B cell (primary cell): ENCODE measurements at regions not wholly inside any gene's neighbourhood (a gene's known extent, or its start where the extent isn't known, plus 50 kb on each side); places are given as distances from the start of the nearest gene placed in this dataset.

Source experiments
- EZH2 ChIP-seq: IDR thresholded peaks from 2 replicates; pipeline ENCODE4 v1.6.1; 2012; ENCODE audit warnings: borderline replicate concordance, low read depth, mild to moderate bottlenecking, moderate library complexity, low read length; ENCODE audit not compliant: insufficient read depth, poor library complexity, severe bottlenecking
- TF ChIP-seq, protein P1 (sequence below): fragments of 200-600 bp; IDR thresholded peaks from one replicate; pipeline ENCODE4 v1.8.0; 2022; ENCODE audit warnings: antibody characterized with exemption, mild to moderate bottlenecking

DNA sequence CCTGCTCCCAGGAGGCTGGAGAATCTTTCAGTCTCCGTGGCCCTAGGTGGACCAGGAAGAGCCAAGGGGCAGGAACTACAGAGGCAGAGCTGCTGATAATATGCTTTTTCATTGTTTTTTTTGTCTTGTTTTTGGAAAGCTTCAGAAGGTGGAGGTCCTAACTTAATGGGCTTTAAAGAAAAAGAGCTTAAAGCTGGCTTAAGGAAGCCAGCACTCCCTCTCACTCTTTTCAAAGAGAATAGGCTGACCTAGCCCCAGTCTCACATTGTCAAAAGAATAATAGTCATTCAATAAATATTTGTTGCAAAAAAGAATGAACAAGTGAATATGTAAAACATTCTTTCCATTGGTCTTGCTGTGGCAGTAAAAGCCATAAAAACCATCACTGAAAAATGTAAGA is 61.0 kb upstream of the RRP15 start:
- TF ChIP-seq, protein P1, sequence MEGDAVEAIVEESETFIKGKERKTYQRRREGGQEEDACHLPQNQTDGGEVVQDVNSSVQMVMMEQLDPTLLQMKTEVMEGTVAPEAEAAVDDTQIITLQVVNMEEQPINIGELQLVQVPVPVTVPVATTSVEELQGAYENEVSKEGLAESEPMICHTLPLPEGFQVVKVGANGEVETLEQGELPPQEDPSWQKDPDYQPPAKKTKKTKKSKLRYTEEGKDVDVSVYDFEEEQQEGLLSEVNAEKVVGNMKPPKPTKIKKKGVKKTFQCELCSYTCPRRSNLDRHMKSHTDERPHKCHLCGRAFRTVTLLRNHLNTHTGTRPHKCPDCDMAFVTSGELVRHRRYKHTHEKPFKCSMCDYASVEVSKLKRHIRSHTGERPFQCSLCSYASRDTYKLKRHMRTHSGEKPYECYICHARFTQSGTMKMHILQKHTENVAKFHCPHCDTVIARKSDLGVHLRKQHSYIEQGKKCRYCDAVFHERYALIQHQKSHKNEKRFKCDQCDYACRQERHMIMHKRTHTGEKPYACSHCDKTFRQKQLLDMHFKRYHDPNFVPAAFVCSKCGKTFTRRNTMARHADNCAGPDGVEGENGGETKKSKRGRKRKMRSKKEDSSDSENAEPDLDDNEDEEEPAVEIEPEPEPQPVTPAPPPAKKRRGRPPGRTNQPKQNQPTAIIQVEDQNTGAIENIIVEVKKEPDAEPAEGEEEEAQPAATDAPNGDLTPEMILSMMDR = no peak
- TF ChIP-seq EZH2 = no peak
